HG02973 (cell line): ENCODE measurements at regions not wholly inside any gene's neighbourhood (a gene's known extent, or its start where the extent isn't known, plus 50 kb on each side); places are given as distances from the start of the nearest gene placed in this dataset.
"Not testable (repeated sequence)": the region's sequence is repeated elsewhere in the genome, so short reads cannot be mapped to it uniquely, and the experiment has no call there.

Experiments used
- ATAC-seq: cut with Tn5 transposase; IDR thresholded peaks from one replicate; pipeline ENCODE4 v1.9.1; 2021; ENCODE audit warnings: moderate library complexity; ENCODE audit not compliant: unreplicated experiment

DNA sequence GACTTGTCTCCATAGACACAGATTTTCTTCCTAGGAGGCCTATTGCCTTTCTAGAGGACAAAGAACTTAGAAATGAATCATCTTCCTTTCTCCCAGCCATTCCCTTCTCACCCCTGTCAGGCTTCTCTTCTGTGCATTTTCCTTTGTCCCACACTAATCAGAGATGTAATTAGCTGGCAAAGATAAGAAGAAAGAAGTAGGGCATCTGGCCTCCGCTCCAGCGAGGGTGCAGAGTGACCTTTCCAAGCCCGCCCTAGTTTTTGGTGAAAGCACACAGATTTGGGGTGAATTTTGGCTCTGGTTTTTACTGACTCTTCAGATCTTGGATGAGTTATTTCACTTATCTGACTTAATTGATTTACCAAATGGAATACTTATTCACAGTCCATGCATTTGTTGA, 626.5 kb downstream of the ZEB2 start:
- ATAC-seq, result no peak

DNA sequence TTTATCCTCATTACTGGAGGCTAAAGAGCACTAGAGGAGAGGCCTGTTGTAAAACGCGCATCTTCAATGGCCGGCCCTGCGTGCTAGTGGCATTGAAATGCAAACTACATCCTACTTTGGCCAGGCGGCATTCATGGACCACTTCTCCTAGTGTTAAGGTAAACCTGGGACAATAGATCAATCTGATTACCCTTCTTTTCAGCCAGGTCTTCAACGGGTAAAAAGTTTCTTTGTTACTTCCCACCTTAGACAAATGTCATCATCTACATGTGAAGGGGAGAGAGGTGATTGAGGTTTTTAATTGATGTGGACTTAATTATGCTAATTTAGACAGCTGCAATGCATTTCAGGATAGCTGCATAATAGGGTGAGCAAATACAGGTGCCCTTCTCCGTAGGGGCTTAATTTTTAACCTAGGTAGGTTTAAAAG, 628.0 kb downstream of the ZEB2 start:
- ATAC-seq, result no peak

DNA sequence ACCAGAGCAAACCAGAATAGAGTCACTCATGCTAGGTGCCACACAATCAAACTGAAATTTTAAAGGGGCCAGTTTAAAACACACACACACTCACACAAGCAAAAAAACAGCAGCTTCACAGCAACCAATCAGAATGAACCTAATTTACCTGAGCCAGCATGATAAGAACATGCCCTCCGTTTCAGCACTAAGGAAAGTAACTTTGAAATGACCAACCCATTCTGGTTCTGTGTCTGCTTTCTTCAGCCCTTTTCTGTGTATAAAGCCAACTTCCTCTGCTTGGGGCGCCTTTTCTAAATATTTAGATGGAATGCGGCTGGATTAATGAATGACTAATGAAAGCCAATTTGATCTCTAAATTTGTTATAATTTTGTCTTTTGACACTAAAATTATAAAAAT, 629.1 kb downstream of the ZEB2 start:
- no peak for ATAC-seq

DNA sequence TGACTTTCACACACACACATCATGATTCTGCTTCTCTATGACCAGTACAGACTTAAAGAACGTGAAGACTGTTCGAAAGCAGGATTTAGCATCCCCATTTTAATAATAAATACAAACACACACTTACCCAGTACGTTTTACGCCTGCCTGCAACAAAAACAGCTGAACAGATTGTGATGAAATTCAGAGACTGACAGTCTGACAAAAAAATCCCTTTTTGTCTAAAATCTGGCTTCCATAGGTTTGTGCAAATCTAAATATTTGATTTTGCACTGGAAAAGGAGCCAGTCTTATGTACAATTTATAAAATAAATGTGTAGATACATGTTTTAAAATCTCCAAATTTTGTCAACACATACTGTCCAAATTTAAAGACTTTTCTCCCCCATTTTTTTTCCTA, 630.7 kb downstream of the ZEB2 start:
- ATAC-seq, result no peak

DNA sequence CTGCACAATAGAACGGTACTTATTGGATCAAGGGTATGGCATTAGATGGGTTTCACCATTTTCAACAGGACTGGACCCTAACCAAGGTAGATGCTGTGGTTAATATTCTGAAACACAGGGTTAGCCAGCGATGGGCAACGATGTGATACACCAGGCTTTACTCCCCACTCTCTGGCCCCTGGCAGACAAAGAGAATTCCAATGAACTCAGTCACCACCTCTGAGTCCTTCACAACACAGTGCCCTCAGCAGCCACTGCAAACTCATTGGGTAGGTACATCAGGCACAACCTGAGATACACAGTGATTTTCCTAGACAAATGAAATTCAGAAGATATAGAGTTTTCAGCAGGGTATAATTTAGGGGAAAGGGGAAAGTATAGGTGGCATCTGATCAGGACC, 634.5 kb downstream of the ZEB2 start:
- ATAC-seq, result no peak

DNA sequence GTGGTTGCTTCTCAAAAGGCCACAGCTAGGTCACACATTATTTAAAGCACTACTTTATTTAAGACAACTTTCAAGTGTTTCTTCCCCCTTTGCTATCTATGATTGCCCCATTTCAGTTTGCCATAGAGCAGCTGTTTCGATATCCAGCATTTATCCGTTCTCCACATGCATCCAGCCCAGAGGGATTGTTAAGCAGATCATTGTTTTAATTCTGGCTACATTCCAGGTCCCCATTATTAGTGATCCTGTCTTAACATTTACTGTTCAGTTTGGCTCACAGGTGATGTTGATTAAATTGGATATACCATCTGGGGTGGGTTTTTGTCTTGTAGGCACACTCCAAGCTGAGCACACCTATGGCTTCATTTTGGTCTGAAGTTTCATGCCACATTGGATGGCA, 638.7 kb downstream of the ZEB2 start:
- no peak for ATAC-seq

DNA sequence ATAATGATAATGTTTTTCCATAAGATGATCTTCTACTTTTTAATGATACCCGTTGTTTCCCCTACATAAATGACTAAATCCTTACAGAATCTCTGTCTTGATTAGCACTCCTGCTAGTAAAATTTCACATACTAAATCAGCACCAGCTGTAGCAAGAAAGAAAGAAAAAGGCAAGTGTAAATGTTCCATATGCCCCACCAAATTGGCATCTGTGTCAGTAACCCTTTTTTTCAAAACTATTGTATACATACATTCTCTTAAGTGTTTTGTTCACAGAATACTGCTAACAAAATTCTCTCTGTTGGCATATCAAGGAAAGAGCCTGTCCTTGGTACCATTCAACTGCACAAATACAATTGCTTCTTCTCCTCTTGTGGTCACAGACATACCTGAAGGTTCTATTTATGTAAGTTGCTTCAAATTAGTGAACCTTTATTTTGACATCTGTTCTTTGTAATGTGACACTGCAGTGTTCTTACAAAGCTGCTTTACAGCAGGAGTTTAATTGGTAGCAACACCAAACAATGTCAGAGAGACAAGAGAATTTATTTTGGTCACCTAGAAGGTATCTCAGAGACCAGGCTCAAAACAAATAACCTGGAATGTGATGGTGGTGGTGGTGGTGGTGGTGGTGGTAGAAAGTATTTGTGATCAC, 641.9 kb downstream of the ZEB2 start:
- no peak for ATAC-seq

DNA sequence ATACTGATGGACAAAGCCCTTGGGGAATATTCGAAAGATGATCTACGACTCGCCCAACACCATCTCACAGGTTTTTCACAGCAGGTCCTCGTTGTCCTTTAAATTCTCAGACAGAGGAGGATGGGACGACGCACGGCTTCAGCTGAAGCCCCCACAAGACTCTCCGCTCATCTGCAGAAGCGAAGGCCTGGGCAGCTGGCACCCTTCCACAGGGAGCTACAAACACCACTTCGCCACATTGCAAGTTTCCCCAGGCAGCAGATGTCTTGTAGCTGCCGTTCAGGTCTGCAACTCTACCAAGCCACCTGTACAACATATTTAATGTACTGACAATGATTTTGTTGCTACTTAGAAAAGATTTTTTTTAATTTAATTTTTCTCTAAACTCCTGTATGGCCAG, 642.9 kb downstream of the ZEB2 start:
- no peak for ATAC-seq

DNA sequence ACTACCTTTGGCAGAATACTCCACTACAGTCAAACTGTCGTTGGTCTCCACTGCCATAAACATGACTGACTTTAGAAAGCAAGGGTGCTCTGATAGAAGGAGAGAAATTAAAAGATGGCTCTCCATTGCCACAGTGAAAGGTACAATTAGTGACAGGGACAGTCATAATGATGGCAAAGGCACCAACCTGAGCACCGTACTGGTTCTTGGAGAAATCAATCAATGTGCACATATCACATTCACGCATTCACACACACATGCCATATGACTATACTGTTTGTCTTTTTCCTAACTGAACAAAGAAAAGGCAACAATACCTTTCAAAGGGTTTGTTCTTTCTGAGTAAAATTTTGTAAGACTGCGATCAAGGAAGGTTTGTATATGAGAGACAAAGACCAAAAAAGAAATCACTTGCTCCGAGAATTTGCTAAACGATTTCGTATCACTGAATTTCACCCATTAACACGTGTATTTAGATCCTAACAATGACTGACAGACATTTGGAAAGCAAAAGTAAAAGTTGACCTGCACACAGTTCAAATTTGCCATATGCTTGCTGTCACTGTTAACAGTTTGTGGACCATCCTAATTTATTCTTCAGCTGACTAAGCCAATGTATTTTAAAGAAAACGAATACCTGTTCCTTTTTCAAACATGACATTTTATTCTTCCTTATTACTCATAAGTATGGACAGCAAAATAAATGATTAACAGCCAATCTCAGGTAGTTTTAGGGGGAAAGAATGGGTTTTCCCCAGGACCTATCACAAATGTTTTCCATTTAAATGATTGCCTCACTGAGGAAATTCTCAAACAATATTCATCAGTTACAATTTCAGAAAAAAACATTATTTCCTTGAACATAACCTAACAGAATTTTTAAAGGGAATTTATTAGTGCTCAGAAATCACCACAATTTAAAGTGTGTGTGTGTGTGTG, 644.4 kb downstream of the ZEB2 start:
- no peak for ATAC-seq

DNA sequence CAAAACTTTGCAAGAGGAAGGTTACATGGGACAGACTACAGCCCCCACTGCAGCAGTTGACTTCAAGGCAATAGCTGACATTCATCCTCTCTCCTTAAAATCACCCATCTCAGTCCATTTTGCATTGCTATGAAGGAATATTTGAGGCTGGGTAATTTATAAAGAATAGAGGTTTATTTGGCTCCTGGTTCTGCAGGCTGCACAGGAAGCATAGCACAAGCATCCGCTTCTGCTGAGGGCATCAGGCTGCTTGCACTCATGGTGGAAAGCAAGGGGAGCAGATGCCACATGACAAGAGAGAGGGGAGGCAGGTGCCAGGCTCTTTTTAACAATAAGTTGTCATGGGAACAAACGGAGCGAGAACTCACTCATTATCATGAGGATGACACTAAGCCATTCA, 646.0 kb downstream of the ZEB2 start:
- ATAC-seq, result no peak

DNA sequence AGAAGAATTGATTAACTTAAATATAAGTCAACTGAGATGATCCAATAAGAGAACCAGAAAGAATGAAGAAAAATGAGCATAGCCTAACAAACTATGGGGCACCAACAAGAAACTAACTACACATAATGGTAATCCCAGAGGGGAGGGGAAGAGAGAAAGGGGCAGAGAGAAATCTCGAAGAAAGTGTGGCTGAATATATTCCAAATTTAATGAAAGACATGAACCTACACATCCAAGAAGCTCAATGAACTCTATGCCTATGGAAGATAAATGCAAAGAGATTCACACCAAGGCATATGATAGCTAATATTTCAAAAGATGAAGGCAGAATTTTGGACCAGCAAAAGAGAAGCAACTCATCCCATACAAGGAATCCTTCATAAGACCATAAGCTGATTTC, 649.2 kb downstream of the ZEB2 start:
- no peak for ATAC-seq

DNA sequence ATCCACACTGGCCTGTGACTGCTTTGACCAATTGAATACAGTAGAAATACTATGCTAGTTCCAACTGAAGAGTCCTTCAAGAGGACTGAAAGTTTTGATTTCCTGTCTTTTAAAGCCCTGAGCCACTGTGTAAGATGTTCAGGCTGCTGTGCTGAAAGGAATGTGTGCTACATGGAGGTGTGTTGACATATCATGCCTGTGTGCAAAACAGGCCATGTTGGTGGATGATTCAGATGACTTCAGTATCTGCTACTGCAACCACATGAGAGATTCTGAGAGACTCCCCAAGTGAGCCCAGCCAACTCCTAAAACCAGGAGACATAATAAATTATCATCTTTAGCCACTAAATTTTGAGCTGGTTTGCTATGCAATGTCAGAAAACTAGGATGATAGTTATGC, 662.9 kb downstream of the ZEB2 start:
- no peak for ATAC-seq

DNA sequence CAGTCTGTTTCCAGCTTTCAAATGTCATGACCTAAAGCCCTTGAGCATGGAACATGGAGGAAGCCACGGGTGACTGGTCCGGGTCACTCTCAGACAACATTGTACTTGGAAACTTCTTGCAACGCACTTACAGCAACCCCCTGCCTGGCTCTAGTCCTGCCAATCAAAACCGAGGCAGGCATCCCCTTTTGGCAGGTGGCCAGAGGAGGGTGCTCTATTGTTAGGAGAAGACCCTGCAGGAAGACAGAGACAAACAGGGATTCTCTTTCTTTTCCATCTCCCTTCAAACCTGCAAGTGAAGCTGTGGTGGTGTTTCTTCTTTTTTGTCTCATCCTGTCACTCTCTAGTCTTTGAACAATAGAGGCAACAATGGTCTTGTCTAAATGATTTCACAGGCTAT, 667.2 kb downstream of the ZEB2 start:
- ATAC-seq, result no peak

DNA sequence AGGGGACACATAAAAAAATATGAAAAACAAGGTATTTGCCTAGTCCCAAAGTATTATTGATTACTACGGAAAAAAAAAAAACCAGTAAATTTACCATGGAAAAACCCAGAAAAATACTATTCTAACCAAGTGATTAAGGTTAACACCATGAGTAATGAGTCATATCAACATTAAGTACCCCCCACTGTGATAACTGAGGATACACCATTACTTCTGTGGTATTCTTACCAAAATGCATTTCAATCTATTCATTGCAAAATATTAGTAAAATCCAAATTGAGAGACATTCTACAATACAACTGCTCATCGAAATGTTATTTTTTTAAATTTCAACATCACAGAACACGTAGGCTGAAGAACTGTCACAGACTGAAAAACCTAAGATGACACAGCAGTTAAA, 669.8 kb downstream of the ZEB2 start:
- no peak for ATAC-seq

DNA sequence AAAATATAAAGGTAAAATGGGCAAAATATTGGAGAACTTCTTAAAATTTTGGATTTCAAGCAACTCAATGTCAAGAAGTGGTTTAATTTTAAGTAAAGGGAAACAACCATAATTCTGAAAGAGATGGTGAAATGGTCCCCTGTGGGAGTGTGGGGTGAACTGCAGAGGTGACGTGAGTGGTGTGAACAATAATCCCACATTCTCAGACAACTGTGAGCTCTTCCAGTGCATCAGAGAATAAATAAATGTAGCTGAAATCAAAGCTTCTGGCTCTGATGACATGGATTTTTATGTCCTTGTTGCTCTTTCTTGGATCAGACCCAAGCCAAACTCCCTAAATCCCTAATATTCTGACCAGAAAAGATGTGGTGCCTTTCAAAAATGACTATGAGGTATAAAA, 672.7 kb downstream of the ZEB2 start:
- no peak for ATAC-seq

DNA sequence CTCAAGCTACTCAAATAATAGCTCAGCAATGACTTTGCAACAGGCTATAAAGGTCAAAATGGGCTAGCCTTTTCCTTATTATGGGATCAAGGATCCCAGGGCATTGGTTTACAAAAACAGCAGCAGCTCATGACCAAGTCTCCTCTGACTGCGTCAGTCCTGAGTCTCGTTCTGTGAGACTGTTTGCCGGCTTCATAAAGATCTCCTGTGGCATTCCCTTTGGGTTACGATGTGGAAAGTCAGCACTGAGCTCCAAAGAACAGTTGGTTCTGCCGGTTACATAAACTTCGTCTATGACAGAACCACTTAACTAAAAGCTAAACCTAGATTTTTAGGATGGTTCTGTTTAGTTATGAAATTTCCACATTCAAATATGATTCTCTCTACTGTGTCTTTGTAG, 674.9 kb downstream of the ZEB2 start:
- ATAC-seq, result no peak

DNA sequence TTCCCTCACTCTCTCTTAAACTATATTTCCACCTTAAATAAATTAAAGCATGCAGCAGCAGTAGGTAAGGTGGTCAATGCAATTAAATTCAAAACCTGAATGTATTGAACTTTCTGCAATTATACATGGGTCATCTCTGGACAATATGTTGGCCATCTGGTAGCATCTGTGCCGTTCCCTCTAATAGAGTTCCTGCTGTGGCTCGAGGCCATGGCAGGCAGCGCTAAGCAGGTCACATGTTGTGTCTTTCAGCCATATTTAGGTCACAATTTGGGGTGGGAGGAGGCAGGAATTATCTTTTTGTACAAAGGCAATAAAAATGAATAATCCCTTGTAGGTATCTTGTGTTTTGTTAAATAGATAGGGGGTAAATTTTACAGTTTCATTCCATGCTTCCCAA, 676.2 kb downstream of the ZEB2 start:
- no peak for ATAC-seq

DNA sequence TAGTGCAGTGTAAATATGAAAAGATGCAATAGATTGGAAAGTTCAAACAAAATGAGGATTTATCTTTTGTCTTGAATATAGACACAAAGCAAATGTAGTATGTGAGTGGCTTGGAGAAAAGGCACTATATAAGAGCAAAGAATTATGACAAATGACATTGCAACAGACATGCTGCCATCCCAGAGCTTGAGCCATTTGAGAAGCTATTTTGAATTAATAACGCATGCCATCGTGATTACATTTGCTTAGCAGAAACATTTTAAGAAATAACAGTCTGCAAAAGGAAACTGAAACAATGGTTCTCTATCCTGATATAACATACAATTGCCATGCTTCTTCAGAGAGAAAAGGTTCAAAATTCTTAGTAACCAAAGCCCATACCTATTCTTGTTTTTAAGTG, 677.1 kb downstream of the ZEB2 start:
- no peak for ATAC-seq

DNA sequence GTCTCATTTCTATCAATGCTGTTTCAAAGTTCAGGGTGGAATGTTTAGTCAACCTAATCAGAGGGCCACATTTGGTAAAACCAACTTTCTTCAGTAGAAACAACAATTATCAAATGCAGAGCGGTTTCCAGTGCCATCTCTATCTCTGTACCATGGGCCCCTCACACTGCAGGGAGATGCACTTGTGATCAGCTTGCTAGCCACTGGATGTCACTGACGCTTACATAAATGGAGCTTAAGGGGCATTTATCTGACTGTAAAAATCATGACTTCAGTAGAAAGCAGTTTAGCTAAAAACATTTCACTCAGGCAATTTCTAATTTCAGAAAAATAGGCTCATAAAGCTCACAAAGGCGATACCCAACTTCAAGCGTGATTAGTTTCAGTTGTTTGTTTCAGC, 678.0 kb downstream of the ZEB2 start:
- no peak for ATAC-seq

DNA sequence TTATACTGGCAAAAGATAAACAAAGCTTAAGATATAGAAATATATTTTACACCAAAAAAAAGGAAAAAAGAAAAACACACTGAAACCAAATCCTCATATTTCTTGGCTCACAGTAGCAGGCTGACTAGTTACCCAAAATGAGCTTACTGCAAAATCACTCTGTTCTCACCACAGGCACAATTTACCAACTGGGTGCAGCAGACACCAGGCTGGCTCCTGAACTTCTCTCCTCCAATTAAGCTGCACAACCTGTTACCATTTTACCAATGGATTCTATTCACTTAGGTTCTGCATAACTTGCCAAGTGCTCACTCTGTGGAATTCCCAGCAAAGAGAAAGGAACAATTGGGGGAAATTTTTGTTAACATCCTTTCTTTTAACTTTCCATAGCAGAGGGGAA, 679.3 kb downstream of the ZEB2 start:
- no peak for ATAC-seq

DNA sequence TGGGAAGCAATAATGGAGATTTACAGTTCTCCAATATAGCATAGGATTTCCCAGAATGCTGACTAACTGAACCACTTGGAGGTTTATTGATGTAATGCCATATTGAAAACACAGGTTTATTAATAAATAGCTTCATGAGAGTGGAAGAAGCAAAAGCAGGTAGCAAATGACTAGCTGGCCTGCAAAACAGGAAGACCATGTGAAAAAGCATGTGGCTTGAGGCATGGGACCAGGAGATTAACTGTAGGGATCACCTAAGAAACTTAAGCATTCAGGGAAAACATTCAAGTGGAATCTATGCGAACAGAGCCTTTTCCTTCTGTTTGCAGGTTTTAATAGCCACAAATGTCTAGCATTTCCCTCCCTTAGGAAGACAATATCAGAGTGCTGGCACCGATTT, 679.7 kb downstream of the ZEB2 start:
- no peak for ATAC-seq

DNA sequence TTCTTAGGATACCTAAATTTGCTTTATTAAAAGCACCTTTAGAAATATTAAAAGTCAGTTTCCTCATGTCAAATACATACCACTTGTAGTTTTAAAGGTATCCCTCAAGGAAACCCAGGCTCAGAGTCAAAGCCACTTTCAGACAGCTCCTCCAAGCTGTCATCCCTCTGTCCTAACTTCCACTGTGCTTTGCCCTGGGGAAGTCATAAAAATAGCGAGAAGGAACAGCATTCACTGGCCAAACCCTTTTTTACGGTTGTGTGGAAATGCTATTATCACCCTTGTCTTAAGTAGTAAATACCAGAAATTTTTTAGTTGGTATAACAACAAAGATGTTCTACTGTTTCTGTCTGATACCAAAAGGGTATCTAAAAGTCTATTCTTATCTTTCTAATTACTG, 680.5 kb downstream of the ZEB2 start:
- ATAC-seq, result no peak

DNA sequence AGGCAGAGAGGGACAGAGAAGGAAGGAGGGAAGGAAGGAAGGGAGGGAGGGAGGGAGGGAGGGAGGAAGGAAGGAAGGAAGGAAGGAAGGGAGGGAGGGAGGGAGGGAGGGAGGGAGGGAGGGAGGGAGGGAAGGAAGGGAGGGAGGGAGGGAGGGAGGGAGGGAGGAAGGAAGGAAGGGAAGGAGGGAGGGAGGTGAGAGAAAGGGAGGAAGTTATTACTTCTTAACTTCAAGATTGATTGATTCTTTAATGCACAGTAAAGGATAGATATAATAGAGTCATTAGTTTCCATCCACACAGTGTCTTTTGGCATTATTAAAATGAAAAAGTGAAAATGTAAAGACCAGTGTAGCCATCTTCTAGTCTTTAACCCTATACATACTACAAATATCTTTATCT, 682.9 kb downstream of the ZEB2 start:
- ATAC-seq, result not testable (repeated sequence)
